WTC11 (cell line): ENCODE measurements at regions not wholly inside any gene's neighbourhood (a gene's known extent, or its start where the extent isn't known, plus 50 kb on each side); places are given as distances from the start of the nearest gene placed in this dataset.

Experiments used
- ATAC-seq: fragments of 200-7000 bp; cut with Tn5 transposase; 2 replicates; pipeline ENCODE4 v1.10.0; 2021; ENCODE audit warnings: mild to moderate bottlenecking, moderate library complexity
- CTCF ChIA-PET: fragments of 300-600 bp; sonication (Branson Sonifier 250); formaldehyde crosslinking; loops from one replicate; lab custom pipeline; 2021; ENCODE audit warnings: antibody characterized with exemption; lab: Charles Lee
- POLR2A ChIA-PET: fragments of 350-600 bp; sonication (Branson Sonifier 250); formaldehyde crosslinking; loops from one replicate; lab custom pipeline; 2021; ENCODE audit warnings: antibody characterized with exemption; lab: Charles Lee
- DNase-seq: peaks from one replicate; pipeline ENCODE4 v3.0.0; 2021; ENCODE audit warnings: low spot score
- H3K27ac Mint-ChIP-seq: 2 replicates; pipeline ENCODE4 v1.8.0; 2021; ENCODE audit warnings: mixed read lengths
- H3K27me3 Mint-ChIP-seq: 2 replicates; pipeline ENCODE4 v1.8.0; 2021; ENCODE audit warnings: low read depth, mild to moderate bottlenecking, moderate library complexity, mixed read lengths
- H3K36me3 Mint-ChIP-seq: 2 replicates; pipeline ENCODE4 v1.8.0; 2021; ENCODE audit warnings: mixed read lengths
- H3K4me1 Mint-ChIP-seq: 2 replicates; pipeline ENCODE4 v1.8.0; 2022; ENCODE audit warnings: mixed read lengths
- H3K4me3 Mint-ChIP-seq: 2 replicates; pipeline ENCODE4 v1.8.0; 2021; ENCODE audit warnings: mild to moderate bottlenecking, moderate library complexity, mixed read lengths
- H3K9me3 Mint-ChIP-seq: 2 replicates; pipeline ENCODE4 v1.8.0; 2021; ENCODE audit warnings: mixed read lengths
- ATF1 ChIP-seq: sonication (generic); formaldehyde crosslinking; IDR thresholded peaks from 2 replicates; pipeline ENCODE4 v1.8.1; 2023; ENCODE audit warnings: mild to moderate bottlenecking, moderate library complexity, missing genetic modification reagents
- ELF4 ChIP-seq: sonication (generic); formaldehyde crosslinking; IDR thresholded peaks from 2 replicates; pipeline ENCODE4 v1.8.1; 2022; ENCODE audit warnings: low read depth, mild to moderate bottlenecking, moderate library complexity, missing genetic modification reagents
- GABPB1 ChIP-seq: sonication (generic); formaldehyde crosslinking; IDR thresholded peaks from 2 replicates; pipeline ENCODE4 v1.8.1; 2023; ENCODE audit warnings: mild to moderate bottlenecking, missing genetic modification reagents
- HMGA2 ChIP-seq: fragments of 250-450 bp; sonication (Bioruptor Pico); IDR thresholded peaks from 2 replicates; pipeline ENCODE4 v1.4.0; 2021; ENCODE audit warnings: mild to moderate bottlenecking, moderate library complexity
- KAT7 ChIP-seq: sonication (generic); formaldehyde crosslinking; IDR thresholded peaks from 2 replicates; pipeline ENCODE4 v1.8.1; 2023; ENCODE audit warnings: missing genetic modification reagents, mild to moderate bottlenecking, borderline replicate concordance
- RORB ChIP-seq: fragments of 250-450 bp; sonication (Bioruptor Pico); IDR thresholded peaks from 2 replicates; pipeline ENCODE4 v1.9.0; 2021; ENCODE audit warnings: mild to moderate bottlenecking
- SOX15 ChIP-seq: fragments of 250-450 bp; sonication (Bioruptor Pico); IDR thresholded peaks from 2 replicates; pipeline ENCODE4 v1.9.0; 2021; ENCODE audit warnings: mild to moderate bottlenecking
- TEAD4 ChIP-seq: sonication (generic); formaldehyde crosslinking; IDR thresholded peaks from 2 replicates; pipeline ENCODE4 v1.8.0; 2022; ENCODE audit warnings: mild to moderate bottlenecking, missing genetic modification reagents
- ZNF416 ChIP-seq: fragments of 250-450 bp; sonication (Bioruptor Pico); IDR thresholded peaks from 2 replicates; pipeline ENCODE4 v1.9.0; 2021; ENCODE audit warnings: mild to moderate bottlenecking, inconsistent platforms
- TF ChIP-seq, protein P1 (sequence below): fragments of 200-600 bp; IDR thresholded peaks from 2 replicates; pipeline ENCODE4 v1.8.0; 2022; ENCODE audit warnings: antibody characterized with exemption
- TF ChIP-seq, protein P2 (sequence below): sonication (generic); formaldehyde crosslinking; IDR thresholded peaks from 2 replicates; pipeline ENCODE4 v1.8.0; 2023; ENCODE audit warnings: mild to moderate bottlenecking, missing genetic modification reagents
- TF ChIP-seq, protein P3 (sequence below): sonication (generic); formaldehyde crosslinking; IDR thresholded peaks from 2 replicates; pipeline ENCODE4 v1.8.1; 2023; ENCODE audit warnings: mild to moderate bottlenecking, missing genetic modification reagents, moderate library complexity
- TF ChIP-seq, protein P4 (sequence below): sonication (generic); formaldehyde crosslinking; IDR thresholded peaks from 2 replicates; pipeline ENCODE4 v1.8.0; 2022; ENCODE audit warnings: missing genetic modification reagents
- TF ChIP-seq, protein P5 (sequence below): fragments of 250-450 bp; sonication (Bioruptor Pico); IDR thresholded peaks from 2 replicates; pipeline ENCODE4 v2.1.2; 2022; ENCODE audit warnings: mild to moderate bottlenecking, moderate library complexity
- TF ChIP-seq, protein P6 (sequence below): sonication (generic); formaldehyde crosslinking; IDR thresholded peaks from 2 replicates; pipeline ENCODE4 v1.8.1; 2022; ENCODE audit warnings: low read depth, mild to moderate bottlenecking, moderate library complexity, missing genetic modification reagents, borderline replicate concordance
- TF ChIP-seq, protein P7 (sequence below): sonication (generic); formaldehyde crosslinking; IDR thresholded peaks from 2 replicates; pipeline ENCODE4 v1.8.1; 2022; ENCODE audit warnings: low read depth, missing genetic modification reagents, borderline replicate concordance

DNA sequence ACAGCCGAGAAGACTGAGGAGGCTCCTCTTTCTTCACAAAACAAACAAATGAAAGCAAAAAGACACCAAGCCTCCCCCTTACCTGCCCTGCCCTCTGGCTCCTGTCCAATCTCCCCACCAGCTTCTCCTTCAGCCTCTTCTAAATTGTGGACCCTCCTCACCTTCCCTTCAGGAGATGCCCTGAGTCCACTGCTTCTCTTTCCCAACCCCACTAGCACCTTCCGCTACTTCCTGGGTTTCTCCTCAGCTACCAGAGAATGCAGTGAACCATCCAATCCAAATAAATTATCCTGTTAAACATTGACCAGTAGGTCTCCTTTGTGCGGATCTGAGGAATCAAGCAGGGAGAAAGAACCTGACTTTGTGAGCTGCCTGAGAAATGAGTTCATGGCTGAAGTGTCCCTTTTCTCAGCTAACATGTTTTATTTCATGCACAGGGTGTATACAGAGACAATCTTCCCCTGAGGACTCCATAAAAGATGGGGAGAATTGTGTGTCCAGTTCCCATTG is 63.2 kb upstream of the VPREB1 start (continued):
- TF ChIP-seq, protein P1, sequence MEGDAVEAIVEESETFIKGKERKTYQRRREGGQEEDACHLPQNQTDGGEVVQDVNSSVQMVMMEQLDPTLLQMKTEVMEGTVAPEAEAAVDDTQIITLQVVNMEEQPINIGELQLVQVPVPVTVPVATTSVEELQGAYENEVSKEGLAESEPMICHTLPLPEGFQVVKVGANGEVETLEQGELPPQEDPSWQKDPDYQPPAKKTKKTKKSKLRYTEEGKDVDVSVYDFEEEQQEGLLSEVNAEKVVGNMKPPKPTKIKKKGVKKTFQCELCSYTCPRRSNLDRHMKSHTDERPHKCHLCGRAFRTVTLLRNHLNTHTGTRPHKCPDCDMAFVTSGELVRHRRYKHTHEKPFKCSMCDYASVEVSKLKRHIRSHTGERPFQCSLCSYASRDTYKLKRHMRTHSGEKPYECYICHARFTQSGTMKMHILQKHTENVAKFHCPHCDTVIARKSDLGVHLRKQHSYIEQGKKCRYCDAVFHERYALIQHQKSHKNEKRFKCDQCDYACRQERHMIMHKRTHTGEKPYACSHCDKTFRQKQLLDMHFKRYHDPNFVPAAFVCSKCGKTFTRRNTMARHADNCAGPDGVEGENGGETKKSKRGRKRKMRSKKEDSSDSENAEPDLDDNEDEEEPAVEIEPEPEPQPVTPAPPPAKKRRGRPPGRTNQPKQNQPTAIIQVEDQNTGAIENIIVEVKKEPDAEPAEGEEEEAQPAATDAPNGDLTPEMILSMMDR: no peak
- TF ChIP-seq ELF4 (CRISPR knock-in tag): no peak

DNA sequence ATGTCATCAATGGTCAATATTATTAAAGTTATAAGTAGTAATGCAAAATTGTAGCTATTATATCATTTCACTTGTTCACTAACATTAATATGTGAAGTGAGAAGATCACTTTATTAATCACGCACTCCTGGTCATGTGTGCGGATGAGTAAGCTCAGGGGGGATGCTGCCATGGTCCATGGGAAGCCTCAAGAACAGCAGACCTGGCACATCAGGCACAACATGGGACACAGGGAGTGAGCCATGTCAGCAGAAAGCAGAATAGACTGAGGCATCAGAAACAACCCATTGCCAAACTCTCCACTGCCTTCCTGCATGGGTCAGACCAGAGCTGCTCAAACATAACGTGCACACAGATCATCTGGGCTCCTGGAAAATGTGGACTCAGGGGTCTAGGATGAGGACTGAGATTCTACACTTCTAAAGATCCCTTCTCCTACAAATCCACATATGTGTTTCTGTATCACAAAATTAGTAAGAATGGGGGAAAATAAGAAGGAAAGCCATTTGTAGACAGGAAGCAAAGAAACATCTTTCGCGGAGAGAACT is 63.8 kb upstream of the VPREB1 start:
- Mint-ChIP-seq H3K4me3 (no peak overlapping the region), H3K9me3 (no peaks in the 10 kb centered on the region), H3K36me3 (no peaks in the 10 kb centered on the region), H3K27me3 (peaks cover 100% of the 10 kb centered on the region), H3K4me1 (peaks cover 7% of the 10 kb centered on the region), H3K27ac (no peak overlapping the region)
- ChIA-PET POLR2A (no interaction called here), CTCF (interaction anchor here (1.3 to 2.9 kb wide), 3 partner anchors 15 to 242 kb away, joined by 4 to 22 read pairs (median 7); no protein-coding TSS in a partner anchor)
- ATAC-seq: no peak
- TF ChIP-seq, protein P2, sequence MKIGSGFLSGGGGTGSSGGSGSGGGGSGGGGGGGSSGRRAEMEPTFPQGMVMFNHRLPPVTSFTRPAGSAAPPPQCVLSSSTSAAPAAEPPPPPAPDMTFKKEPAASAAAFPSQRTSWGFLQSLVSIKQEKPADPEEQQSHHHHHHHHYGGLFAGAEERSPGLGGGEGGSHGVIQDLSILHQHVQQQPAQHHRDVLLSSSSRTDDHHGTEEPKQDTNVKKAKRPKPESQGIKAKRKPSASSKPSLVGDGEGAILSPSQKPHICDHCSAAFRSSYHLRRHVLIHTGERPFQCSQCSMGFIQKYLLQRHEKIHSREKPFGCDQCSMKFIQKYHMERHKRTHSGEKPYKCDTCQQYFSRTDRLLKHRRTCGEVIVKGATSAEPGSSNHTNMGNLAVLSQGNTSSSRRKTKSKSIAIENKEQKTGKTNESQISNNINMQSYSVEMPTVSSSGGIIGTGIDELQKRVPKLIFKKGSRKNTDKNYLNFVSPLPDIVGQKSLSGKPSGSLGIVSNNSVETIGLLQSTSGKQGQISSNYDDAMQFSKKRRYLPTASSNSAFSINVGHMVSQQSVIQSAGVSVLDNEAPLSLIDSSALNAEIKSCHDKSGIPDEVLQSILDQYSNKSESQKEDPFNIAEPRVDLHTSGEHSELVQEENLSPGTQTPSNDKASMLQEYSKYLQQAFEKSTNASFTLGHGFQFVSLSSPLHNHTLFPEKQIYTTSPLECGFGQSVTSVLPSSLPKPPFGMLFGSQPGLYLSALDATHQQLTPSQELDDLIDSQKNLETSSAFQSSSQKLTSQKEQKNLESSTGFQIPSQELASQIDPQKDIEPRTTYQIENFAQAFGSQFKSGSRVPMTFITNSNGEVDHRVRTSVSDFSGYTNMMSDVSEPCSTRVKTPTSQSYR (CRISPR knock-in tag): no peak
- TF ChIP-seq GABPB1 (CRISPR knock-in tag): no peak
- no peak for TF ChIP-seq SOX15 (CRISPR knock-in tag)
- TF ChIP-seq, protein P3, sequence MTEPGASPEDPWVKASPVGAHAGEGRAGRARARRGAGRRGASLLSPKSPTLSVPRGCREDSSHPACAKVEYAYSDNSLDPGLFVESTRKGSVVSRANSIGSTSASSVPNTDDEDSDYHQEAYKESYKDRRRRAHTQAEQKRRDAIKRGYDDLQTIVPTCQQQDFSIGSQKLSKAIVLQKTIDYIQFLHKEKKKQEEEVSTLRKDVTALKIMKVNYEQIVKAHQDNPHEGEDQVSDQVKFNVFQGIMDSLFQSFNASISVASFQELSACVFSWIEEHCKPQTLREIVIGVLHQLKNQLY (CRISPR knock-in tag): no peak
- TF ChIP-seq, protein P4, sequence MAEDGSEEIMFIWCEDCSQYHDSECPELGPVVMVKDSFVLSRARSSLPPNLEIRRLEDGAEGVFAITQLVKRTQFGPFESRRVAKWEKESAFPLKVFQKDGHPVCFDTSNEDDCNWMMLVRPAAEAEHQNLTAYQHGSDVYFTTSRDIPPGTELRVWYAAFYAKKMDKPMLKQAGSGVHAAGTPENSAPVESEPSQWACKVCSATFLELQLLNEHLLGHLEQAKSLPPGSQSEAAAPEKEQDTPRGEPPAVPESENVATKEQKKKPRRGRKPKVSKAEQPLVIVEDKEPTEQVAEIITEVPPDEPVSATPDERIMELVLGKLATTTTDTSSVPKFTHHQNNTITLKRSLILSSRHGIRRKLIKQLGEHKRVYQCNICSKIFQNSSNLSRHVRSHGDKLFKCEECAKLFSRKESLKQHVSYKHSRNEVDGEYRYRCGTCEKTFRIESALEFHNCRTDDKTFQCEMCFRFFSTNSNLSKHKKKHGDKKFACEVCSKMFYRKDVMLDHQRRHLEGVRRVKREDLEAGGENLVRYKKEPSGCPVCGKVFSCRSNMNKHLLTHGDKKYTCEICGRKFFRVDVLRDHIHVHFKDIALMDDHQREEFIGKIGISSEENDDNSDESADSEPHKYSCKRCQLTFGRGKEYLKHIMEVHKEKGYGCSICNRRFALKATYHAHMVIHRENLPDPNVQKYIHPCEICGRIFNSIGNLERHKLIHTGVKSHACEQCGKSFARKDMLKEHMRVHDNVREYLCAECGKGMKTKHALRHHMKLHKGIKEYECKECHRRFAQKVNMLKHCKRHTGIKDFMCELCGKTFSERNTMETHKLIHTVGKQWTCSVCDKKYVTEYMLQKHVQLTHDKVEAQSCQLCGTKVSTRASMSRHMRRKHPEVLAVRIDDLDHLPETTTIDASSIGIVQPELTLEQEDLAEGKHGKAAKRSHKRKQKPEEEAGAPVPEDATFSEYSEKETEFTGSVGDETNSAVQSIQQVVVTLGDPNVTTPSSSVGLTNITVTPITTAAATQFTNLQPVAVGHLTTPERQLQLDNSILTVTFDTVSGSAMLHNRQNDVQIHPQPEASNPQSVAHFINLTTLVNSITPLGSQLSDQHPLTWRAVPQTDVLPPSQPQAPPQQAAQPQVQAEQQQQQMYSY: no peak
- no peak for TF ChIP-seq ZNF416 (CRISPR knock-in tag)
- TF ChIP-seq, protein P5, sequence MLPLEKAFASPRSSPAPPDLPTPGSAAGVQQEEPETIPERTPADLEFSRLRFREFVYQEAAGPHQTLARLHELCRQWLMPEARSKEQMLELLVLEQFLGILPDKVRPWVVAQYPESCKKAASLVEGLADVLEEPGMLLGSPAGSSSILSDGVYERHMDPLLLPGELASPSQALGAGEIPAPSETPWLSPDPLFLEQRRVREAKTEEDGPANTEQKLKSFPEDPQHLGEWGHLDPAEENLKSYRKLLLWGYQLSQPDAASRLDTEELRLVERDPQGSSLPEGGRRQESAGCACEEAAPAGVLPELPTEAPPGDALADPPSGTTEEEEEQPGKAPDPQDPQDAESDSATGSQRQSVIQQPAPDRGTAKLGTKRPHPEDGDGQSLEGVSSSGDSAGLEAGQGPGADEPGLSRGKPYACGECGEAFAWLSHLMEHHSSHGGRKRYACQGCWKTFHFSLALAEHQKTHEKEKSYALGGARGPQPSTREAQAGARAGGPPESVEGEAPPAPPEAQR (CRISPR knock-in tag): no peak
- no peak for TF ChIP-seq RORB (CRISPR knock-in tag)
- DNase-seq: no peak

DNA sequence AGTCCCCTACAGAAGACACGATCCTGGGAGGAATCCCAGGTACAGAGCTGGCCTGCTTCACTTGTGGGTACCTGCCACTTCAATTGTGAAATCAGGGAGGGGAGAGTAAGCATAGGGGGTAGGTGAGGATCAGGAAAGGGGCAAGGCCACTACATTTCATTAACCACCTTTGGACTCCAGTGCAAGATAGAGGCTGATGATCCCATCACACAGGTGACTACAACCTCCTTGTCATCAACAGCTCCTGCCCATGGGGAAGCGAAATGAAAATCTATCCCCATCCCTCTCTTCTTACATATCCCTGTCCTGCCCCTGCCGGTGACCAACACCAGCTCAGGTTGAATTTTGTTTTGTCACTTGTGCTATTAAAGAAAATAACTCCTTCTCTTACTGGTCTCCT is 64.7 kb upstream of the VPREB1 start:
- peaks cover 100% of the 10 kb centered on the region for H3K27me3 Mint-ChIP-seq
- TF ChIP-seq HMGA2: no peak
- TF ChIP-seq, protein P6, sequence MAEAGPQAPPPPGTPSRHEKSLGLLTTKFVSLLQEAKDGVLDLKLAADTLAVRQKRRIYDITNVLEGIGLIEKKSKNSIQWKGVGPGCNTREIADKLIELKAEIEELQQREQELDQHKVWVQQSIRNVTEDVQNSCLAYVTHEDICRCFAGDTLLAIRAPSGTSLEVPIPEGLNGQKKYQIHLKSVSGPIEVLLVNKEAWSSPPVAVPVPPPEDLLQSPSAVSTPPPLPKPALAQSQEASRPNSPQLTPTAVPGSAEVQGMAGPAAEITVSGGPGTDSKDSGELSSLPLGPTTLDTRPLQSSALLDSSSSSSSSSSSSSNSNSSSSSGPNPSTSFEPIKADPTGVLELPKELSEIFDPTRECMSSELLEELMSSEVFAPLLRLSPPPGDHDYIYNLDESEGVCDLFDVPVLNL (CRISPR knock-in tag): no peak
- TF ChIP-seq, protein P5 (CRISPR knock-in tag): no peak
- no peak for TF ChIP-seq ATF1
- TF ChIP-seq KAT7 (CRISPR knock-in tag): no peak
- TF ChIP-seq, protein P7, sequence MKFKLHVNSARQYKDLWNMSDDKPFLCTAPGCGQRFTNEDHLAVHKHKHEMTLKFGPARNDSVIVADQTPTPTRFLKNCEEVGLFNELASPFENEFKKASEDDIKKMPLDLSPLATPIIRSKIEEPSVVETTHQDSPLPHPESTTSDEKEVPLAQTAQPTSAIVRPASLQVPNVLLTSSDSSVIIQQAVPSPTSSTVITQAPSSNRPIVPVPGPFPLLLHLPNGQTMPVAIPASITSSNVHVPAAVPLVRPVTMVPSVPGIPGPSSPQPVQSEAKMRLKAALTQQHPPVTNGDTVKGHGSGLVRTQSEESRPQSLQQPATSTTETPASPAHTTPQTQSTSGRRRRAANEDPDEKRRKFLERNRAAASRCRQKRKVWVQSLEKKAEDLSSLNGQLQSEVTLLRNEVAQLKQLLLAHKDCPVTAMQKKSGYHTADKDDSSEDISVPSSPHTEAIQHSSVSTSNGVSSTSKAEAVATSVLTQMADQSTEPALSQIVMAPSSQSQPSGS (CRISPR knock-in tag): no peak
- no peak for TF ChIP-seq TEAD4 (CRISPR knock-in tag)
- H3K4me1 Mint-ChIP-seq: peaks cover 7% of the 10 kb centered on the region
- no peak overlapping the region for H3K4me3 Mint-ChIP-seq
- ChIA-PET CTCF (interaction anchor here (0.8 to 2.9 kb wide), 3 partner anchors 16 to 243 kb away, joined by 4 to 22 read pairs (median 4); no protein-coding TSS in a partner anchor), POLR2A (no interaction called here)
- H3K9me3 Mint-ChIP-seq: no peaks in the 10 kb centered on the region
- DNase-seq (no peak), ATAC-seq (no peak)
- no peaks in the 10 kb centered on the region for H3K36me3 Mint-ChIP-seq
- no peak overlapping the region for H3K27ac Mint-ChIP-seq
